ENCODE measurements at regions not wholly inside any gene's neighbourhood (a gene's known extent, or its start where the extent isn't known, plus 50 kb on each side); places are given as distances from the start of the nearest gene placed in this dataset.

- DNase-seq (ENCODE audit: low spot score) = no peak
These were observed 214.1 kb downstream of the AJAP1 start for GRCh38 chr1:4868521-4868920.

- DNase-seq (ENCODE audit: low spot score) = no peak
These were observed 202.0 kb downstream of the AJAP1 start for GRCh38 chr1:4856396-4856795.

GRCh38 chr1:4854367-4854766, 200.0 kb downstream of the AJAP1 start:
- DNase-seq (ENCODE audit: low spot score) = no peak

- DNase-seq (ENCODE audit: low spot score) = no peak
These were observed 199.5 kb downstream of the AJAP1 start for GRCh38 chr1:4853904-4854303.

GRCh38 chr1:4851385-4852065, 197.1 kb downstream of the AJAP1 start:
- DNase-seq (ENCODE audit: low spot score) = no peak

GRCh38 chr1:4848431-4848830, 194.0 kb downstream of the AJAP1 start:
- DNase-seq (ENCODE audit: low spot score) = no peak

- DNase-seq (ENCODE audit: low spot score) = no peak
These were observed 193.3 kb downstream of the AJAP1 start for GRCh38 chr1:4847711-4848110.

All from hepatic stellate cell (primary cell).